CD4-positive, alpha-beta memory T cell (primary cell): ENCODE measurements at regions not wholly inside any gene's neighbourhood (a gene's known extent, or its start where the extent isn't known, plus 50 kb on each side); places are given as distances from the start of the nearest gene placed in this dataset.

ENCODE experiments used
- CTCF ChIA-PET: fragments of 350-600 bp; sonication (Branson Sonifier 250); formaldehyde crosslinking; loops from one replicate; lab custom pipeline; 2021; ENCODE audit warnings: inconsistent platforms; ENCODE audit not compliant: partially characterized antibody; lab: Charles Lee
- POLR2A ChIA-PET: fragments of 350-600 bp; sonication (Branson Sonifier 250); formaldehyde crosslinking; loops from one replicate; lab custom pipeline; 2021; ENCODE audit not compliant: partially characterized antibody; lab: Charles Lee
- DNase-seq, 5 donors: peaks; one replicate each; pipeline versions ENCODE4 v3.0.0 to v3.0.0-alpha.2; 2020 to 2022; ENCODE audit warnings: mixed read lengths in 1 of 5
- H3K27ac ChIP-seq: one replicate; pipeline ENCODE4 v1.7.0; 2013; ENCODE audit warnings: low read depth, low read length
- H3K27me3 ChIP-seq: 2 replicates; pipeline ENCODE4 v1.7.0; 2013; ENCODE audit warnings: mild to moderate bottlenecking, low read length, moderate library complexity; ENCODE audit not compliant: insufficient read depth
- H3K36me3 ChIP-seq: 2 replicates; pipeline ENCODE4 v1.7.0; 2013; ENCODE audit warnings: mild to moderate bottlenecking, low read length, moderate library complexity; ENCODE audit not compliant: insufficient read depth
- H3K4me1 ChIP-seq: 2 replicates; pipeline ENCODE4 v1.7.0; 2013; ENCODE audit warnings: mild to moderate bottlenecking, low read length, moderate library complexity; ENCODE audit not compliant: insufficient read depth
- H3K4me3 ChIP-seq, 2 donors: one replicate each; pipeline ENCODE4 v1.7.0; 2013; ENCODE audit warnings: low read length in 2 of 2, mild to moderate bottlenecking in 1 of 2
- H3K9me3 ChIP-seq, 2 donors: one replicate each; pipeline ENCODE4 v1.7.0; 2013; ENCODE audit warnings: low read length in 2 of 2, control low read depth in 1 of 2; ENCODE audit not compliant: control insufficient read depth in 1 of 2
- H3K27ac Mint-ChIP-seq, 7 donors: one replicate each; pipeline ENCODE4 v1.8.0; 2020 to 2021; ENCODE audit warnings: mixed read lengths in 7 of 7, mild to moderate bottlenecking in 6 of 7, inconsistent platforms in 3 of 7, moderate library complexity in 3 of 7
- H3K27me3 Mint-ChIP-seq, 2 donors: one replicate each; pipeline ENCODE4 v1.8.0; 2020 to 2021; ENCODE audit warnings: mixed read lengths in 2 of 2
- H3K36me3 Mint-ChIP-seq, 2 donors: one replicate each; pipeline ENCODE4 v1.8.0; 2020 to 2021; ENCODE audit warnings: mixed read lengths in 2 of 2, inconsistent platforms in 1 of 2, mild to moderate bottlenecking in 1 of 2
- H3K4me1 Mint-ChIP-seq, 4 donors: one replicate each; pipeline ENCODE4 v1.8.0; 2020 to 2021; ENCODE audit warnings: mixed read lengths in 4 of 4, mild to moderate bottlenecking in 1 of 4
- H3K4me3 Mint-ChIP-seq, 8 donors: one replicate each; pipeline ENCODE4 v1.8.0; 2020 to 2021; ENCODE audit warnings: mixed read lengths in 8 of 8, mild to moderate bottlenecking in 7 of 8, moderate library complexity in 6 of 8, inconsistent platforms in 3 of 8
- H3K9me3 Mint-ChIP-seq, 8 donors: one replicate each; pipeline ENCODE4 v1.8.0; 2020 to 2021; ENCODE audit warnings: mixed read lengths in 8 of 8, mild to moderate bottlenecking in 5 of 8, inconsistent platforms in 3 of 8, moderate library complexity in 1 of 8
- intact Hi-C: fragments of 100-400 bp; cut with micrococcal nuclease; formaldehyde crosslinking; loops from one replicate; pipeline ENCODE4 v1.15.1; 2023

GRCh38 chr7:106466867-106467266 lies 182.1 kb upstream of the NAMPT start:
- intact Hi-C loops, result loop anchor here (10.0 kb wide), 1 partner anchor 412 kb away; no protein-coding TSS in a partner anchor
- no peak overlapping the region for H3K4me3 ChIP-seq
- H3K27ac Mint-ChIP-seq, result no peak overlapping the region

GRCh38 chr7:106465704-106466468 lies 181.1 kb upstream of the NAMPT start:
- Mint-ChIP-seq H3K27ac (peak overlapping the region in 1 of 7 donors; percentile 31), H3K27me3 (peaks cover 2 to 4% of the 10 kb centered on the region in 2 donors), H3K4me3 (no peak overlapping the region), H3K36me3 (no peaks in the 10 kb centered on the region), H3K4me1 (peaks cover 0 to 2% (median 0%) of the 10 kb centered on the region in 4 donors), H3K9me3 (no peaks in the 10 kb centered on the region)
- CTCF ChIA-PET, result interaction anchor here (12.6 kb wide), 1 partner anchor 292 kb away, joined by 392 read pairs; no protein-coding TSS in a partner anchor
- Histone ChIP-seq H3K27me3 (no peaks in the 10 kb centered on the region), H3K27ac (no peak overlapping the region), H3K4me1 (no peaks in the 10 kb centered on the region), H3K4me3 (no peak overlapping the region), H3K9me3 (no peaks in the 10 kb centered on the region), H3K36me3 (no peaks in the 10 kb centered on the region)
- POLR2A ChIA-PET, result interaction anchor here (0.6 kb wide), 1 partner anchor 289 kb away, joined by 3 read pairs; no protein-coding TSS in a partner anchor
- no peak for DNase-seq
- intact Hi-C loops, result loop anchor here (10.0 kb wide), 1 partner anchor 411 kb away; no protein-coding TSS in a partner anchor

More at GRCh38 chr7:106466867-106467266, 182.1 kb upstream of the NAMPT start:
- Mint-ChIP-seq H3K4me3 (no peak overlapping the region), H3K4me1 (peaks cover 0 to 2% (median 0%) of the 10 kb centered on the region in 4 donors), H3K9me3 (no peaks in the 10 kb centered on the region), H3K27me3 (peaks cover 4 to 6% of the 10 kb centered on the region in 2 donors), H3K36me3 (no peaks in the 10 kb centered on the region)
- ChIA-PET POLR2A (no interaction called here), CTCF (interaction anchor here (12.6 kb wide), 1 partner anchor 293 kb away, joined by 392 read pairs; no protein-coding TSS in a partner anchor)
- H3K27ac ChIP-seq, result no peak overlapping the region
- no peak for DNase-seq
- no peaks in the 10 kb centered on the region for H3K36me3 ChIP-seq
- H3K4me1 ChIP-seq, result no peaks in the 10 kb centered on the region
- no peaks in the 10 kb centered on the region for H3K27me3 ChIP-seq
- no peaks in the 10 kb centered on the region for H3K9me3 ChIP-seq

GRCh38 chr7:106464651-106465050 lies 179.9 kb upstream of the NAMPT start:
- no peaks in the 10 kb centered on the region for H3K36me3 ChIP-seq
- ChIA-PET POLR2A (interaction anchor here (1.2 kb wide), 1 partner anchor 297 kb away, joined by 3 read pairs; no protein-coding TSS in a partner anchor), CTCF (interaction anchor here (1.2 to 12.6 kb wide), 5 partner anchors 17 to 291 kb away, joined by 3 to 392 read pairs (median 3); no protein-coding TSS in a partner anchor)
- Mint-ChIP-seq H3K36me3 (no peaks in the 10 kb centered on the region), H3K9me3 (no peaks in the 10 kb centered on the region), H3K4me3 (no peak overlapping the region), H3K27ac (no peak overlapping the region), H3K27me3 (peaks cover 0 to 4% of the 10 kb centered on the region in 2 donors), H3K4me1 (peaks cover 0 to 2% (median 0%) of the 10 kb centered on the region in 4 donors)
- no peak overlapping the region for H3K27ac ChIP-seq
- H3K27me3 ChIP-seq, result no peaks in the 10 kb centered on the region
- H3K4me3 ChIP-seq, result no peak overlapping the region
- intact Hi-C loops, result loop anchor here (10.0 kb wide), 1 partner anchor 410 kb away; no protein-coding TSS in a partner anchor
- no peaks in the 10 kb centered on the region for H3K4me1 ChIP-seq
- no peaks in the 10 kb centered on the region for H3K9me3 ChIP-seq
- DNase-seq, result no peak

- H3K36me3 ChIP-seq, result no peaks in the 10 kb centered on the region
- Mint-ChIP-seq H3K27ac (peak overlapping the region in 1 of 7 donors; percentile 28), H3K4me1 (peaks cover 0 to 2% (median 0%) of the 10 kb centered on the region in 4 donors), H3K27me3 (peaks cover 0 to 3% of the 10 kb centered on the region in 2 donors), H3K36me3 (no peaks in the 10 kb centered on the region), H3K9me3 (no peaks in the 10 kb centered on the region), H3K4me3 (no peak overlapping the region)
- H3K27me3 ChIP-seq, result no peaks in the 10 kb centered on the region
- DNase-seq, result no peak
- intact Hi-C loops, result loop anchor here (2.0 to 10.0 kb wide), 2 partner anchors 273 to 409 kb away; no protein-coding TSS in a partner anchor
- H3K27ac ChIP-seq, result no peak overlapping the region
- ChIA-PET CTCF (interaction anchor here (1.2 to 12.6 kb wide), 5 partner anchors 16 to 290 kb away, joined by 3 to 392 read pairs (median 3); no protein-coding TSS in a partner anchor), POLR2A (interaction anchor here (1.2 kb wide), 1 partner anchor 297 kb away, joined by 3 read pairs; no protein-coding TSS in a partner anchor)
- no peaks in the 10 kb centered on the region for H3K4me1 ChIP-seq
- no peaks in the 10 kb centered on the region for H3K9me3 ChIP-seq
- no peak overlapping the region for H3K4me3 ChIP-seq
These were observed 179.2 kb upstream of the NAMPT start for GRCh38 chr7:106463851-106464611.

- H3K27ac ChIP-seq, result no peak overlapping the region
- H3K9me3 Mint-ChIP-seq, result peaks cover 0 to 9% (median 2%) of the 10 kb centered on the region in 8 donors
- no peaks in the 10 kb centered on the region for H3K4me1 ChIP-seq
- POLR2A ChIA-PET, result interaction anchor here (0.9 to 1.0 kb wide), 2 partner anchors 197 to 286 kb away, joined by 3 to 7 read pairs; partner anchors contain the start of gene CCDC71L
- no peaks in the 10 kb centered on the region for H3K9me3 ChIP-seq
- intact Hi-C loops, result loop anchor here (1.0 to 10.0 kb wide), 3 partner anchors 274 to 408 kb away; no protein-coding TSS in a partner anchor
- no peaks in the 10 kb centered on the region for H3K36me3 ChIP-seq
- H3K27me3 ChIP-seq, result no peaks in the 10 kb centered on the region
- H3K4me3 ChIP-seq, result no peak overlapping the region
- no peaks in the 10 kb centered on the region for H3K36me3 Mint-ChIP-seq
- DNase-seq, result no peak
- no peaks in the 10 kb centered on the region for H3K27me3 Mint-ChIP-seq
- H3K27ac Mint-ChIP-seq, result no peak overlapping the region
- CTCF ChIA-PET, result interaction anchor here (0.6 to 12.6 kb wide), 16 partner anchors 12 to 390 kb away, joined by 3 to 392 read pairs (median 3); partner anchors contain the start of genes CCDC71L and NAMPT
- peaks cover 0 to 2% (median 0%) of the 10 kb centered on the region in 4 donors for H3K4me1 Mint-ChIP-seq
- no peak overlapping the region for H3K4me3 Mint-ChIP-seq
These were observed 178.2 kb upstream of the NAMPT start for GRCh38 chr7:106462914-106463482.

- Mint-ChIP-seq H3K9me3 (peaks cover 0 to 10% (median 3%) of the 10 kb centered on the region in 8 donors), H3K4me3 (no peak overlapping the region), H3K27me3 (no peaks in the 10 kb centered on the region), H3K4me1 (peaks cover 0 to 2% (median 0%) of the 10 kb centered on the region in 4 donors), H3K36me3 (no peaks in the 10 kb centered on the region), H3K27ac (no peak overlapping the region)
- ChIA-PET CTCF (interaction anchor here (0.6 to 12.6 kb wide), 16 partner anchors 13 to 389 kb away, joined by 3 to 392 read pairs (median 3); partner anchors contain the start of genes CCDC71L and NAMPT), POLR2A (interaction anchor here (0.9 to 1.0 kb wide), 2 partner anchors 198 to 286 kb away, joined by 3 to 7 read pairs; partner anchors contain the start of gene CCDC71L)
- DNase-seq, result peak in 4 of 5 donors; percentile 15 to 33 (median 24)
- H3K27me3 ChIP-seq, result no peaks in the 10 kb centered on the region
- no peak overlapping the region for H3K4me3 ChIP-seq
- no peaks in the 10 kb centered on the region for H3K9me3 ChIP-seq
- H3K27ac ChIP-seq, result no peak overlapping the region
- H3K36me3 ChIP-seq, result no peaks in the 10 kb centered on the region
- no peaks in the 10 kb centered on the region for H3K4me1 ChIP-seq
- intact Hi-C loops, result loop anchor here (1.0 to 10.0 kb wide), 3 partner anchors 274 to 408 kb away; no protein-coding TSS in a partner anchor
These were observed 177.6 kb upstream of the NAMPT start for GRCh38 chr7:106462365-106462859.
